ENCODE measurements at regions not wholly inside any gene's neighbourhood (a gene's known extent, or its start where the extent isn't known, plus 50 kb on each side); places are given as distances from the start of the nearest gene placed in this dataset.
A peak's percentile ranks its signal among the peaks of the same experiment; 100 is the strongest.

DNA sequence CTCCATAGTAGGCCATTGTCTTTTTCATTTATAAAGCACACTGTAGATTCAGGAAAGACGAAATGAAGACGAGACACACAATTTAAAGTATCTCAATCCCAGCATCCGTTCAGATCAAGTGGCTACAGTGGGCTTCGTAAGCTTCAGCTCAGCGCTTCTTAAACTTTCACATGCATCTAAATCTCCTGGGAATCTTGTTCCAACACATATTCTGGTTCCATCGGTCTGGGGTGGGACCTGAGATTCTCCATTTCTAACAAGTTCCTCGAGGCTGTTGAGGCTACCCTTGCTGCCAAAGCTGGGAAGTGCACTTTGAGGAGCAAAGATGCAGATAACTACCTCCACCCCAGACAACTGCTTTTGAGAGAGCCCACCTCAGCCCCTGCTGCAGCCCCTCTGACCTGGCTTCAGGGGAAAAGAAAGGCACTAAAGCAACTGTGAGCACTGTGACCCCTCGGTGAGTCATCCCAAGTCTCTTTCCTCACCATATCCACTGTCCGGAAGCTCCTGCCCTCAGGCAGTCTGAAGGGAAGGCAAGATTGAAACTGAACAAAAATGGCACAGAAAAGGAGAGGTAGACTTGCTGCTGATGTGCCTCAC, 201.1 kb upstream of the FBXO11 start:
- Histone ChIP-seq H3K27ac (peak overlapping the region in 3 of 4 donors; percentile 29 to 66 (median 43)), H3K36me3 (no peaks in the 10 kb centered on the region), H3K27me3 (no peaks in the 10 kb centered on the region), H3K4me3 (no peak overlapping the region), H3K9me3 (no peaks in the 10 kb centered on the region), H3K4me1 (peaks cover 16 to 27% (median 26%) of the 10 kb centered on the region in 4 donors)
- ATAC-seq (ENCODE audit: low FRiP score in 2 of 2) (no peak), DNase-seq (no peak)
- TF ChIP-seq, protein P1, sequence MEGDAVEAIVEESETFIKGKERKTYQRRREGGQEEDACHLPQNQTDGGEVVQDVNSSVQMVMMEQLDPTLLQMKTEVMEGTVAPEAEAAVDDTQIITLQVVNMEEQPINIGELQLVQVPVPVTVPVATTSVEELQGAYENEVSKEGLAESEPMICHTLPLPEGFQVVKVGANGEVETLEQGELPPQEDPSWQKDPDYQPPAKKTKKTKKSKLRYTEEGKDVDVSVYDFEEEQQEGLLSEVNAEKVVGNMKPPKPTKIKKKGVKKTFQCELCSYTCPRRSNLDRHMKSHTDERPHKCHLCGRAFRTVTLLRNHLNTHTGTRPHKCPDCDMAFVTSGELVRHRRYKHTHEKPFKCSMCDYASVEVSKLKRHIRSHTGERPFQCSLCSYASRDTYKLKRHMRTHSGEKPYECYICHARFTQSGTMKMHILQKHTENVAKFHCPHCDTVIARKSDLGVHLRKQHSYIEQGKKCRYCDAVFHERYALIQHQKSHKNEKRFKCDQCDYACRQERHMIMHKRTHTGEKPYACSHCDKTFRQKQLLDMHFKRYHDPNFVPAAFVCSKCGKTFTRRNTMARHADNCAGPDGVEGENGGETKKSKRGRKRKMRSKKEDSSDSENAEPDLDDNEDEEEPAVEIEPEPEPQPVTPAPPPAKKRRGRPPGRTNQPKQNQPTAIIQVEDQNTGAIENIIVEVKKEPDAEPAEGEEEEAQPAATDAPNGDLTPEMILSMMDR (IDR thresholded peaks at IDR 0.05), result no peak
- no peak for TF ChIP-seq POLR2A (IDR thresholded peaks at IDR 0.05)
- 58 to 63% methylated on average over 9 of the region's 9 CpGs for WGBS, 2 donors

DNA sequence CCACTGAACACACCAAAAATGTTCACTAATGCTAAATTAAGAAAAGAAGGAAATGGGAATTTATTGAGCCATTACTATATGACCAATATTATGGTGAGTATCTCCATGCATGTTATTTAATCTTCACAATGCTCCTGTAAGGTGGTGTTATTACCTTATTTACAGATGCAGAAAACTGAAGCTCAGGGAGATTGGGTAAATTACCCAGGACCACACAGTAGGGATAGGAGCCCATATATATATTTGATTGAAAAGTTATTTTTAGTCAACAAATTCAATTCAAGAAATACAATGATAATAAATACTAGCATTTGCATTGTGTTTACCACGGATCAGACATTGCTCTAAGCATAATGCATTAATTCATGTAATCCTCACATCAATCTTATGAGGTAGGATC, 202.2 kb upstream of the FBXO11 start:
- Histone ChIP-seq H3K4me3 (no peak overlapping the region), H3K9me3 (no peaks in the 10 kb centered on the region), H3K27ac (no peak overlapping the region), H3K36me3 (no peaks in the 10 kb centered on the region), H3K4me1 (peaks cover 17 to 34% (median 31%) of the 10 kb centered on the region in 4 donors), H3K27me3 (no peaks in the 10 kb centered on the region)
- TF ChIP-seq POLR2AphosphoS5 (IDR thresholded peaks at IDR 0.05) (no peak), EP300 (IDR thresholded peaks at IDR 0.05) (no peak), POLR2A (IDR thresholded peaks at IDR 0.05) (no peak)
- TF ChIP-seq, protein P1 (IDR thresholded peaks at IDR 0.05), result no peak
- 86 to 90% methylated on average over 1 of the region's 1 CpG for WGBS, 2 donors
- ATAC-seq (ENCODE audit: low FRiP score in 2 of 2), result no peak
- no peak for DNase-seq

DNA sequence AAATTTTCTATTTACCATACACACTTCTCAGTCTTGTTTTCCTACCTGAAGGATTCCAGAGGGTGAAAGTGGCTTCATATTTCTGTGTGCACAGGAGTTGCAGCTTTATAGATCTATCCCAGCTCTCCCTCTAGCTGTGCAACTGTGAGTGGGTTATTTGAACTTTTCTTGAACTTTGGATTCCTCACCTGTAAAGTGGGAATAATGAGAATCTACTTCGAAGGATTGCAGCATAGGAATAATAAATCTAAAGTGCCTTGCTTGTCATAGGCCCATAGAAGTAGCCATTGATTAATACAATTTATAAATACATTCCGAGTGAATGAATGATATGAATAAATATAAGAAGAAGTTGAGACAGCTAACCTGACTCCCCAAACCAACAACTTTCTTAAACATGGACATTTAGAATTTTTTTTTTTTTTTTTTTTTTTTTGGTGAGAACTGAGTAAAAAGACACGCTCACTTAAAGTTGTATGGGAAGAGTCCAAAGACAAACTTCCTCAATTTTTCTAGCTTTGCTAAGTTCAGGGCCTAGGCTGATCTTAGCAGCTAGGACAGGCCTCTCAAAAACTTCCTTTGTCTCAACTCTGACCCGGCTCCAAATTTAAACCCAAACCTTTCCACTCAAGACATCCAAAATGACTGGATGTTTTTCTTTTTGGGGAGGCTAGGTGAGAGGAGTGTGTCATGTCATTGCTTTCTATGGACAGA, 203.3 kb upstream of the FBXO11 start:
- H3K27me3 ChIP-seq, result no peaks in the 10 kb centered on the region
- no peaks in the 10 kb centered on the region for H3K36me3 ChIP-seq
- H3K27ac ChIP-seq, result no peak overlapping the region
- DNase-seq (no peak), ATAC-seq (ENCODE audit: low FRiP score in 2 of 2) (no peak)
- H3K4me3 ChIP-seq, result no peak overlapping the region
- H3K4me1 ChIP-seq, result peaks cover 17 to 41% (median 33%) of the 10 kb centered on the region in 4 donors
- TF ChIP-seq EP300 (IDR thresholded peaks at IDR 0.05) (no peak), POLR2AphosphoS5 (IDR thresholded peaks at IDR 0.05) (no peak), POLR2A (IDR thresholded peaks at IDR 0.05) (no peak)
- TF ChIP-seq, protein P1 (IDR thresholded peaks at IDR 0.05), result no peak
- 71 to 78% methylated on average over 4 of the region's 4 CpGs for WGBS, 2 donors
- H3K9me3 ChIP-seq, result no peaks in the 10 kb centered on the region

DNA sequence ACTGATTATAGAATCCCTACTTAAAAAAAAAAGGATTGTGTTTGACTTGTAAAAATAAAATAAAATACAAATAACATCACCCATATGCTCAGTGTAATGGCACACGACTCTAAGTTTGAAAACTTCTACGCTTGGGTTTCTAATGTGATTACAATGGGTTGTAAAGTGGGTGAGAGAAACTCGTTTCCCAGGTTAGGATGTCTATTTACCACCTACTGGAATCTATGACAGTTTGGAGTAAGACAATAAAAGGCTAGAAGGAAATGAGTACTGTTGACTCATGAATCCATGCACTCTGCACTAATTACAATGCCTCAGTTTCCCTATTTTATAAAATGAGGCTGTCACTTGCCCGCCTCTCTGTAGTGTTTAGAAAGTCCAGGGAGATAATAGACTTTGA, 204.0 kb upstream of the FOXN2 start:
- TF ChIP-seq POLR2A (IDR thresholded peaks at IDR 0.05) (no peak), POLR2AphosphoS5 (IDR thresholded peaks at IDR 0.05) (no peak), EP300 (IDR thresholded peaks at IDR 0.05) (no peak)
- TF ChIP-seq, protein P1 (IDR thresholded peaks at IDR 0.05), result no peak
- Histone ChIP-seq H3K36me3 (no peaks in the 10 kb centered on the region), H3K27me3 (no peaks in the 10 kb centered on the region), H3K27ac (peak overlapping the region in 3 of 4 donors; percentile 90 to 95 (median 94)), H3K9me3 (no peaks in the 10 kb centered on the region), H3K4me3 (no peak overlapping the region), H3K4me1 (peaks cover 17 to 41% (median 33%) of the 10 kb centered on the region in 4 donors)
- DNase-seq, result no peak
- WGBS, 2 donors, result 75 to 78% methylated on average over 4 of the region's 4 CpGs
- no peak for ATAC-seq (ENCODE audit: low FRiP score in 2 of 2)
